Erythroblast (primary cell): ENCODE measurements at regions not wholly inside any gene's neighbourhood (a gene's known extent, or its start where the extent isn't known, plus 50 kb on each side); places are given as distances from the start of the nearest gene placed in this dataset.

ENCODE experiments used
- GATA1 ChIP-seq: IDR thresholded peaks from 2 replicates; pipeline ENCODE4 v1.6.1; 2011; ENCODE audit warnings: low read depth, mild to moderate bottlenecking, control low read depth, low read length, moderate library complexity
- POLR2A ChIP-seq: IDR thresholded peaks from 2 replicates; pipeline ENCODE4 v1.6.1; 2011; ENCODE audit warnings: mild to moderate bottlenecking, low read length

DNA sequence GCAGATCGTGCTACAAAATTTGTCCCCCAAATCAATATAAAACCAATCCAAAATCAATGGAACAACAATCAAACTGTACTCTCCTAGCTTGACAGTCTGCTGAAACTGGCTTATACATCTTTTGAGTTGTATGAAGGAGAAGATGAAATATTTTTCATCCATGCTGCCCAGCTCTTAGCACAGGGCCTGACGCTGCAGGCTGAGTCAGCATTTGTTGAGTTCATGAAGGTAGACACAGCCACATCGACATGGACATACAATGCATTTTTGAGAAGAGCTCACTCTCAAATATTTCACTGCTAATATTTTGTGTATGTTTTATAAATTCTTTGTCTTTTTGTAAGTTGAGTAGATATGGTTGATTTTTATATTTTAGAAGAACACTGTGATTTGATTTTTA, 327.3 kb downstream of the OTOL1 start:
- TF ChIP-seq GATA1 (no peak), POLR2A (no peak)
